PFSK-1 (cell line): ENCODE measurements at regions not wholly inside any gene's neighbourhood (a gene's known extent, or its start where the extent isn't known, plus 50 kb on each side); places are given as distances from the start of the nearest gene placed in this dataset.

ENCODE experiments used
- FOXP2 ChIP-seq: optimal IDR thresholded peaks from 2 replicates; pipeline ENCODE3; 2011; ENCODE audit warnings: borderline replicate concordance, control low read depth, inconsistent platforms; ENCODE audit not compliant: insufficient read depth; ENCODE audit errors: extremely low read length, extremely low read depth
- POLR2AphosphoS5 ChIP-seq: IDR thresholded peaks from 2 replicates; pipeline ENCODE4 v1.6.1; 2012; ENCODE audit warnings: low read depth, mild to moderate bottlenecking, control low read depth, low read length, moderate library complexity
- REST ChIP-seq, 2 experiments: IDR thresholded peaks; 2 replicates each; pipeline versions ENCODE4 v1.6.1 to v1.8.0; 2011 to 2012; ENCODE audit warnings: low read depth in 2 of 2, low read length in 2 of 2, control low read depth in 1 of 2, inconsistent platforms in 1 of 2, mild to moderate bottlenecking in 1 of 2, moderate library complexity in 1 of 2; ENCODE audit not compliant: insufficient read depth in 1 of 2
- SIN3A ChIP-seq: IDR thresholded peaks from 2 replicates; pipeline ENCODE4 v1.6.1; 2012; ENCODE audit warnings: mild to moderate bottlenecking, low read length, moderate library complexity, borderline replicate concordance; ENCODE audit not compliant: insufficient read depth
- TAF1 ChIP-seq: IDR thresholded peaks from 2 replicates; pipeline ENCODE4 v1.6.1; 2012; ENCODE audit warnings: low read length, control low read depth, borderline replicate concordance; ENCODE audit not compliant: insufficient read depth

GRCh38 chr1:234735476-234735875, 125.5 kb upstream of the IRF2BP2 start:
- no peak for TF ChIP-seq POLR2AphosphoS5

- TF ChIP-seq FOXP2 (no peak), REST (IDR thresholded peaks at IDR 0.05; ENCODE audit: insufficient read depth in 1 of 2, low read depth in 2 of 2, low read length in 2 of 2) (no peak), SIN3A (no peak), TAF1 (no peak), POLR2AphosphoS5 (no peak)
Observed at GRCh38 chr1:234734869-234735268, 124.9 kb upstream of the IRF2BP2 start.

- no peak for TF ChIP-seq TAF1
- TF ChIP-seq POLR2AphosphoS5: no peak
- TF ChIP-seq FOXP2: no peak
- no peak for TF ChIP-seq SIN3A
- no peak for TF ChIP-seq REST (IDR thresholded peaks at IDR 0.05; ENCODE audit: insufficient read depth in 1 of 2, low read depth in 2 of 2, low read length in 2 of 2)
Observed at GRCh38 chr1:234734412-234734835, 124.4 kb upstream of the IRF2BP2 start.

GRCh38 chr1:234733427-234733826, 123.4 kb upstream of the IRF2BP2 start:
- TF ChIP-seq TAF1 (no peak), POLR2AphosphoS5 (no peak), SIN3A (no peak), FOXP2 (no peak), REST (IDR thresholded peaks at IDR 0.05; ENCODE audit: insufficient read depth in 1 of 2, low read depth in 2 of 2, low read length in 2 of 2) (no peak)

GRCh38 chr1:234732671-234733390, 122.9 kb upstream of the IRF2BP2 start:
- TF ChIP-seq POLR2AphosphoS5 (no peak), SIN3A (no peak), REST (IDR thresholded peaks at IDR 0.05; ENCODE audit: insufficient read depth in 1 of 2, low read depth in 2 of 2, low read length in 2 of 2) (no peak), FOXP2 (no peak), TAF1 (no peak)
